ENCODE measurements at regions not wholly inside any gene's neighbourhood (a gene's known extent, or its start where the extent isn't known, plus 50 kb on each side); places are given as distances from the start of the nearest gene placed in this dataset.
"Not testable (repeated sequence)": the region's sequence is repeated elsewhere in the genome, so short reads cannot be mapped to it uniquely, and the experiment has no call there.

DNA sequence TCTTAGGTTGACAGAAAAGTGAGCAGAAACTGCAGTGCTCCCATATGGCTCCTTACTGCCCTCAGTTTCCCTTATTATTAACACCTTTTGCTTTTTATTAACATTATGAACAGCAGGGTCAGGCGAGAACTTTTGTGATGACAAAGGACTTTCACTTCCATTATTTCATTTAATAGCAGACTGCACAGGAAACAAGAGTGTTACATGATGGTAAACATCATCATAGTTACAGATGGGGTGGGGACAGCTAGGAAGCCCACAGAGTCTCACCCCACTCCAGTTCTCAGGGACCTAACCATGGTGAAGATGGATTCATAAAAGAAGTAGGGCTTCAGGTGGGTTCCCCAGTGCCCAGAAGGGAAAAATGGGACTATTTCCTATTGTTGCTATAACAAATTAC lies 110.1 kb upstream of the PELI2 start:
- Mint-ChIP-seq H3K9me3 (peaks cover 3% of the 10 kb centered on the region), H3K36me3 (ENCODE audit: low read depth) (no peaks in the 10 kb centered on the region), H3K27ac (no peak overlapping the region), H3K4me1 (ENCODE audit: low read depth) (peaks cover 22% of the 10 kb centered on the region), H3K4me3 (no peak overlapping the region), H3K27me3 (peaks cover 80% of the 10 kb centered on the region)
- Histone ChIP-seq H3K27me3 (ENCODE audit: control insufficient read depth in 1 of 2, insufficient read depth in 2 of 2, low read length in 2 of 2) (peaks cover 28 to 40% of the 10 kb centered on the region in 2 experiments), H3K4me3 (ENCODE audit: low read length) (no peak overlapping the region), H3K9me3 (ENCODE audit: control insufficient read depth in 1 of 2, insufficient read depth in 1 of 2, low read length in 2 of 2) (peaks cover 0 to 8% of the 10 kb centered on the region in 2 experiments), H3K27ac (ENCODE audit: low read depth in 1 of 2, low read length in 2 of 2) (no peak overlapping the region), H3K36me3 (ENCODE audit: insufficient read depth, low read length) (no peaks in the 10 kb centered on the region), H3K4me1 (ENCODE audit: insufficient read depth, low read length) (peaks cover 20% of the 10 kb centered on the region)
- peak in 1 of 14 experiments; percentile 10 for DNase-seq
- ChIA-PET CTCF (no interaction called here), POLR2A (no interaction called here)
- TF ChIP-seq, protein P1, sequence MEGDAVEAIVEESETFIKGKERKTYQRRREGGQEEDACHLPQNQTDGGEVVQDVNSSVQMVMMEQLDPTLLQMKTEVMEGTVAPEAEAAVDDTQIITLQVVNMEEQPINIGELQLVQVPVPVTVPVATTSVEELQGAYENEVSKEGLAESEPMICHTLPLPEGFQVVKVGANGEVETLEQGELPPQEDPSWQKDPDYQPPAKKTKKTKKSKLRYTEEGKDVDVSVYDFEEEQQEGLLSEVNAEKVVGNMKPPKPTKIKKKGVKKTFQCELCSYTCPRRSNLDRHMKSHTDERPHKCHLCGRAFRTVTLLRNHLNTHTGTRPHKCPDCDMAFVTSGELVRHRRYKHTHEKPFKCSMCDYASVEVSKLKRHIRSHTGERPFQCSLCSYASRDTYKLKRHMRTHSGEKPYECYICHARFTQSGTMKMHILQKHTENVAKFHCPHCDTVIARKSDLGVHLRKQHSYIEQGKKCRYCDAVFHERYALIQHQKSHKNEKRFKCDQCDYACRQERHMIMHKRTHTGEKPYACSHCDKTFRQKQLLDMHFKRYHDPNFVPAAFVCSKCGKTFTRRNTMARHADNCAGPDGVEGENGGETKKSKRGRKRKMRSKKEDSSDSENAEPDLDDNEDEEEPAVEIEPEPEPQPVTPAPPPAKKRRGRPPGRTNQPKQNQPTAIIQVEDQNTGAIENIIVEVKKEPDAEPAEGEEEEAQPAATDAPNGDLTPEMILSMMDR (IDR thresholded peaks at IDR 0.05): no peak
- intact Hi-C loops (cut with DNase I, micrococcal nuclease): no loop called here
- ATAC-seq (ENCODE audit: poor library complexity): no peak

DNA sequence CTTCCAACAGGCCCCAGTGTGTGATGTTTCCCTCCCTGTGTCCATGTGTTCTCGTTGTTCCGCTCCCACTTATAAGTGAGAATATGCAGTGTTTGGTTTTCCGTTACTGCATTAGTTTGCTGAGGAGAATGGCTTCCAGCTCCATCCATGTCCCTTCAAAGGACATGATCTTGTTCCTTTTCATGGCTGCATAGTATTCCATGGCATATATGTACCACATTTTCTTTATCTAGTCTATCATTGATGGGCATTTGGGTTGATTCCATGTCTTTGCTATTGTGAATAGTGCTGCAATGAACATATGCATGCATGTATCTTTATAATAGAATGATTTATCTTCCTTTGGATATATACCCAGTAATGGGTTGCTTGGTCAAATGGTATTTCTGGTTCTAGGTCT lies 109.5 kb upstream of the PELI2 start:
- peaks cover 28 to 37% of the 10 kb centered on the region in 2 experiments for H3K27me3 ChIP-seq (ENCODE audit: control insufficient read depth in 1 of 2, insufficient read depth in 2 of 2, low read length in 2 of 2)
- H3K4me3 ChIP-seq (ENCODE audit: low read length); intact Hi-C loops (cut with DNase I, micrococcal nuclease); CTCF ChIA-PET; H3K27ac ChIP-seq (ENCODE audit: low read depth in 1 of 2, low read length in 2 of 2); H3K9me3 Mint-ChIP-seq; H3K4me3 Mint-ChIP-seq; H3K36me3 Mint-ChIP-seq (ENCODE audit: low read depth); H3K9me3 ChIP-seq (ENCODE audit: control insufficient read depth in 1 of 2, insufficient read depth in 1 of 2, low read length in 2 of 2); H3K36me3 ChIP-seq (ENCODE audit: insufficient read depth, low read length); H3K27ac Mint-ChIP-seq; DNase-seq; ATAC-seq (ENCODE audit: poor library complexity); POLR2A ChIA-PET: not testable (repeated sequence)
- peaks cover 17% of the 10 kb centered on the region for H3K4me1 Mint-ChIP-seq (ENCODE audit: low read depth)
- peaks cover 76% of the 10 kb centered on the region for H3K27me3 Mint-ChIP-seq
- peaks cover 15% of the 10 kb centered on the region for H3K4me1 ChIP-seq (ENCODE audit: insufficient read depth, low read length)

DNA sequence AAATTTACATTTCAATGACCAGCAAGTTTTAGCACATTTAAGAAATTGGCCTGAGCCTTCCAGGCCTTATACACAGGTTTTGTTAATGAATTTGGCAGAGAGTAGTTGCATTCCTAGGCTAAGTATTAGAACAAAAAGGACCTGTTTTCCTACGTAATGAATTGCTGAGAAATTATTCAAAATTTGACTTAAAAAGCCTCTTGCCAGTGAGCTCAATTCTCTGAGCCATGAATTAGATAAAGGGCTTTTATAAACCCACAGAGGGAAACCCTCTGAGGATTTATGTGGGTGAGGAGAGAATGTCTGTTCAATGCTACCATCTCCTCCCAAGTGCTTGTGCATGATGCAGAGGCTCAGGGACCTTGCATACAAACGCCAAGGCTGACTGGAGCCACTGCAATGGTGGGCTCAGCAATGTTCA lies 94.5 kb upstream of the PELI2 start:
- H3K9me3 Mint-ChIP-seq: no peaks in the 10 kb centered on the region
- H3K27ac Mint-ChIP-seq: no peak overlapping the region
- H3K4me1 ChIP-seq (ENCODE audit: insufficient read depth, low read length): no peaks in the 10 kb centered on the region
- no peak overlapping the region for H3K4me3 Mint-ChIP-seq
- peaks cover 0 to 6% of the 10 kb centered on the region in 2 experiments for H3K9me3 ChIP-seq (ENCODE audit: control insufficient read depth in 1 of 2, insufficient read depth in 1 of 2, low read length in 2 of 2)
- H3K36me3 Mint-ChIP-seq (ENCODE audit: low read depth): no peaks in the 10 kb centered on the region
- ATAC-seq (ENCODE audit: poor library complexity): no peak
- POLR2A ChIA-PET: no interaction called here
- no peak for DNase-seq
- TF ChIP-seq, protein P1 (IDR thresholded peaks at IDR 0.05): no peak
- intact Hi-C loops (cut with DNase I, micrococcal nuclease): no loop called here
- no peaks in the 10 kb centered on the region for H3K36me3 ChIP-seq (ENCODE audit: insufficient read depth, low read length)
- H3K27me3 Mint-ChIP-seq: peaks cover 61% of the 10 kb centered on the region
- no peak overlapping the region for H3K4me3 ChIP-seq (ENCODE audit: low read length)
- peaks cover 6 to 8% of the 10 kb centered on the region in 2 experiments for H3K27me3 ChIP-seq (ENCODE audit: control insufficient read depth in 1 of 2, insufficient read depth in 2 of 2, low read length in 2 of 2)
- CTCF ChIA-PET: no interaction called here
- H3K4me1 Mint-ChIP-seq (ENCODE audit: low read depth): no peaks in the 10 kb centered on the region
- H3K27ac ChIP-seq (ENCODE audit: low read depth in 1 of 2, low read length in 2 of 2): no peak overlapping the region

DNA sequence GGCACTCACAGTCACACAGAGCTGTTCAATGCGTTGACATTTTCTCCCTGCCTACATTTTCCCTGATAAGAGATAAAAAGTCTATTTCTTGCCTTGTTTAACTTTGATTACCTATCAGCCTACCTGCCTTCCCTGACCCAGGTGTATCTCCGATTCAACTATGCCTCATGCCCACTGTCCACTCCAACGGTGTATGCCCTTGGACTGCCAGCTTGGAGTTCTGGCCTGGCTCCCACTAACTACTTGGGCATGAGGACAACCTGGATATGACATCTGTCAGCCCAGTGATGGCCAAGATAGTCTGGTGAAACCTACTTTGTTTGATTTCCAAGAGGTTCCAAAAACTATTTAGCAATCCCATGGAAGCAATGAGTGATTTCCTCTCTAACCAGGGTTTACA lies 93.0 kb upstream of the PELI2 start:
- no peak for ATAC-seq (ENCODE audit: poor library complexity)
- no peaks in the 10 kb centered on the region for H3K9me3 ChIP-seq (ENCODE audit: control insufficient read depth in 1 of 2, insufficient read depth in 1 of 2, low read length in 2 of 2)
- H3K27me3 ChIP-seq (ENCODE audit: control insufficient read depth in 1 of 2, insufficient read depth in 2 of 2, low read length in 2 of 2): peaks cover 6 to 8% of the 10 kb centered on the region in 2 experiments
- ChIA-PET CTCF (no interaction called here), POLR2A (no interaction called here)
- no peak for DNase-seq
- H3K27me3 Mint-ChIP-seq: peaks cover 66% of the 10 kb centered on the region
- no peak overlapping the region for H3K4me3 Mint-ChIP-seq
- no peak overlapping the region for H3K27ac ChIP-seq (ENCODE audit: low read depth in 1 of 2, low read length in 2 of 2)
- H3K9me3 Mint-ChIP-seq: no peaks in the 10 kb centered on the region
- H3K4me1 ChIP-seq (ENCODE audit: insufficient read depth, low read length): no peaks in the 10 kb centered on the region
- no peaks in the 10 kb centered on the region for H3K36me3 Mint-ChIP-seq (ENCODE audit: low read depth)
- H3K36me3 ChIP-seq (ENCODE audit: insufficient read depth, low read length): no peaks in the 10 kb centered on the region
- H3K4me1 Mint-ChIP-seq (ENCODE audit: low read depth): no peaks in the 10 kb centered on the region
- no peak overlapping the region for H3K4me3 ChIP-seq (ENCODE audit: low read length)
- no peak overlapping the region for H3K27ac Mint-ChIP-seq
- TF ChIP-seq, protein P1 (IDR thresholded peaks at IDR 0.05): no peak
- intact Hi-C loops (cut with DNase I, micrococcal nuclease): no loop called here
